Heart left ventricle (tissue), 16 donors: ENCODE measurements at regions not wholly inside any gene's neighbourhood (a gene's known extent, or its start where the extent isn't known, plus 50 kb on each side); places are given as distances from the start of the nearest gene placed in this dataset.

Source experiments
- ATAC-seq, 4 donors: fragments of 200-7000 bp; cut with Tn5 transposase; one replicate each; pipeline ENCODE4 v1.9.1; 2020 to 2022; ENCODE audit warnings: moderate library complexity in 4 of 4, mild to moderate bottlenecking in 3 of 4, moderate number of reproducible peaks in 1 of 4
- DNase-seq, 5 donors: peaks; one replicate each; pipeline ENCODE4 v3.0.0-alpha.2; 2020
- H3K27ac ChIP-seq, 12 donors: fragments of 200-600 bp; sonication (generic) in 4 of 12; one replicate each; pipeline versions ENCODE4 v1.5.0 to v1.8.0; 2016 to 2022; ENCODE audit warnings: mild to moderate bottlenecking in 2 of 12
- H3K27me3 ChIP-seq, 9 donors: fragments of 200-600 bp; sonication (generic) in 2 of 9; one replicate each; pipeline versions ENCODE4 v1.5.1 to v1.8.0; 2016 to 2022; ENCODE audit warnings: mild to moderate bottlenecking in 3 of 9
- H3K36me3 ChIP-seq, 9 donors: fragments of 200-600 bp; sonication (generic) in 2 of 9; one replicate each; pipeline versions ENCODE4 v1.5.0 to v1.8.0; 2018 to 2022; ENCODE audit warnings: mild to moderate bottlenecking in 2 of 9
- H3K4me1 ChIP-seq, 12 donors: fragments of 200-600 bp; sonication (generic) in 4 of 12; one replicate each; pipeline versions ENCODE4 v1.5.0 to v1.8.0; 2016 to 2022; ENCODE audit warnings: mild to moderate bottlenecking in 3 of 12
- H3K4me3 ChIP-seq, 12 donors: fragments of 200-600 bp; sonication (generic) in 4 of 12; one replicate each; pipeline versions ENCODE4 v1.5.0 to v1.8.0; 2017 to 2022; ENCODE audit warnings: mild to moderate bottlenecking in 9 of 12, moderate library complexity in 4 of 12
- H3K9me3 ChIP-seq, 12 donors: fragments of 200-600 bp; sonication (generic) in 4 of 12; one replicate each; pipeline versions ENCODE4 v1.5.0 to v1.8.0; 2016 to 2022; ENCODE audit warnings: mild to moderate bottlenecking in 1 of 12
- POLR2A ChIP-seq, 2 donors: fragments of 450-650 bp; IDR thresholded peaks; one replicate each; pipeline ENCODE4 v1.6.1; 2017; ENCODE audit warnings: antibody characterized with exemption in 2 of 2, mild to moderate bottlenecking in 2 of 2, moderate library complexity in 2 of 2
- WGBS, 4 donors: extraction: QIAGEN DNeasy Blood & Tissue Kit in 2 of 4; methylation state at CpG; one replicate each; pipeline versions ENCODE4 v1.1.5 to v1.1.7; 2013 to 2018; 5-methylcytosine and 5-hydroxymethylcytosine counted together
- intact Hi-C, 10 donors: fragments of 100-400 bp; cut with DNase I; formaldehyde crosslinking; loops; one replicate each; pipeline versions ENCODE4 v1.11.1 to v1.14.2; 2022
- TF ChIP-seq, protein P1 (sequence below), 12 donors: fragments of 200-600 bp; sonication (generic) in 4 of 12; IDR thresholded peaks; one replicate each; pipeline versions ENCODE4 v1.5.0 to v1.8.0; 2018 to 2022; ENCODE audit warnings: antibody characterized with exemption in 12 of 12, mild to moderate bottlenecking in 5 of 12
- donor health status: ischemic (EF 13 %, LVEDD 7.1; RV severe dilation, severe dysfunction).
- donor health status: healthy with polysubstance abuse.
- donor health status: DM: no; HTN: yes; CAD: no.
- donor health status: DM: no; HTN: no; CAD: no.
- donor health status: ischemic (EF 25% LVEDD 6.9; RV normal size, moderate dysfunction).
- donor health status: ischemic (EF 25% LVEDD 5.7; RV mildly dilated, moderate dysfunction).
- donor health status: healthy.
- donor health status: DM: yes; HTN: yes; CAD: no.
- donor health status: ischemic (EF 35%, LVEDD 5.7; RV mildly dilated, moderate dysfunction).
- donor health status: nonischemic (EF 11% LVEDD 7.7; RV severe dilation, severe dysfunction).
- donor health status: DM: yes; HTN: yes; CAD: no.
- donor health status: PGD.
- donor health status: ischemic (EF 29% LVEDD 5.4; RV normal size, mild dysfunction).
- donor health status: nonischemic (EF 23%, LVEDD 6.1; RV moderate dilation, normal function).

DNA sequence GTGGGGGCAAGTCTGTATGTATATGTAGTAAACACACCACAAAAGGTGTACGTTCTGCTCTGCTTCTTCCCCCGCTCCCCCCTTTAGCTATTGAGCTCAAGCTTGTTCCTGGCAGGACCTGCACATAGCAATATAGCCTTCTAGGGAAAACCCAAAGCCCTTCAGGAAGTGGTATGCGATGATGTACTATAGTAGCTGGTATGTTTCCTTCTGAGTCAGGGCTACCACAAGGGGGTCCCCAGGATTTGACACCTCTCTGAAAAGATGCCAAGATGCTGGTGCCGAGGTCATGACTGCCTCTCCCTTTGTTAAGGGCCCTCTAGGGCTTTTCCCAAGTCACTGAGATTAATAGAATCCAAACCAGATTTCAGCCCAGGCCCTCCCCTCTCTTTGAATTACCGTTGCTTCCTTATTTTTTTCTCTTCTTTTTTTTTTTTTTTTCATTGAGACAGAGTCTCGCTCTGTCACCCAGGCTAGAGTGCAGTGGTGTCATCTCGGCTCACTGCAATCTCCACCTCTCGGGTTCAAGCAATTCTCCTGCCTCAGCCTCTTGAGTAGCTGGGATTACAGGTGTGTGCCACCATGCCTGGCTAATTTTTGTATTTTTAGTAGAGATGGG lies 268.4 kb downstream of the ETS1 start:
- H3K4me3 ChIP-seq: no peak overlapping the region
- DNase-seq: no peak
- peaks cover 0 to 22% (median 6%) of the 10 kb centered on the region in 12 donors for H3K9me3 ChIP-seq
- intact Hi-C loops: no loop called here
- peaks cover 0 to 38% (median 0%) of the 10 kb centered on the region in 12 donors for H3K4me1 ChIP-seq
- no peaks in the 10 kb centered on the region for H3K27me3 ChIP-seq
- WGBS, 4 donors: 81 to 84% (median 82%) methylated on average over 8 of the region's 8 CpGs
- no peaks in the 10 kb centered on the region for H3K36me3 ChIP-seq
- peak overlapping the region in 1 of 12 donors; percentile 34 for H3K27ac ChIP-seq
- no peak for TF ChIP-seq POLR2A (IDR thresholded peaks at IDR 0.05)
- TF ChIP-seq, protein P1, sequence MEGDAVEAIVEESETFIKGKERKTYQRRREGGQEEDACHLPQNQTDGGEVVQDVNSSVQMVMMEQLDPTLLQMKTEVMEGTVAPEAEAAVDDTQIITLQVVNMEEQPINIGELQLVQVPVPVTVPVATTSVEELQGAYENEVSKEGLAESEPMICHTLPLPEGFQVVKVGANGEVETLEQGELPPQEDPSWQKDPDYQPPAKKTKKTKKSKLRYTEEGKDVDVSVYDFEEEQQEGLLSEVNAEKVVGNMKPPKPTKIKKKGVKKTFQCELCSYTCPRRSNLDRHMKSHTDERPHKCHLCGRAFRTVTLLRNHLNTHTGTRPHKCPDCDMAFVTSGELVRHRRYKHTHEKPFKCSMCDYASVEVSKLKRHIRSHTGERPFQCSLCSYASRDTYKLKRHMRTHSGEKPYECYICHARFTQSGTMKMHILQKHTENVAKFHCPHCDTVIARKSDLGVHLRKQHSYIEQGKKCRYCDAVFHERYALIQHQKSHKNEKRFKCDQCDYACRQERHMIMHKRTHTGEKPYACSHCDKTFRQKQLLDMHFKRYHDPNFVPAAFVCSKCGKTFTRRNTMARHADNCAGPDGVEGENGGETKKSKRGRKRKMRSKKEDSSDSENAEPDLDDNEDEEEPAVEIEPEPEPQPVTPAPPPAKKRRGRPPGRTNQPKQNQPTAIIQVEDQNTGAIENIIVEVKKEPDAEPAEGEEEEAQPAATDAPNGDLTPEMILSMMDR (IDR thresholded peaks at IDR 0.05): no peak
- no peak for ATAC-seq

DNA sequence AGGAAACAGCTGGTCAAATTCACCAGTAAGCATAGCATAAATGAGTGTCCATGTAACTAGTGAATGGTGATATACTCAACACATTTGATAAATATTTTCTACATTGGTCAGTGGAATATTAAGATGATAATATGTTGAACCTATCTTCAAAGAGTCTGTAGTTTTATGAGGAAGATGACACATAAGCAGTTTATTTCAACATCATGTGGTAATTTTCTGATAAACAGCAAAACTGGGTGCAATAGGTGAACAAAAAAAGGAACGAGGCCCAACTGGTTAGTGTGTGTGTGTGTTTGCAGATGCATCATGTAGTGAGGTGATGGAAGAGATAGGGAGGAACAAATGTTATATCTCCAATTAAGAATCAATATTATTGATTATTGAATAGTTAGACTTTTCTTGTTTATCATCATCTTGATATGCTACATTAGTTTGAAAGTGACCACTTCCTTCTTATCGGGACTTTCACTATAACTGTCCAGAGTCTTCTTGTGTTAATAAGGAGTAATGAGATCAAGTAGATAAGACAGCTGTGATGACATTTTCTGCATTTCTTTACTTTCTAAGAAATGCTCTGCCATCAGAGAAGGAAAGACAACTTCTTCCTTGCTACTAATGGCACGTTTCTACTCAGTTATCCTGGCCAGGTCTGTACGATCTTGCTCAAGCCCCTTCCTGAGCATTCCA lies 270.7 kb downstream of the ETS1 start:
- Histone ChIP-seq H3K4me1 (peaks cover 0 to 21% (median 0%) of the 10 kb centered on the region in 12 donors), H3K36me3 (no peaks in the 10 kb centered on the region), H3K4me3 (no peak overlapping the region), H3K27ac (no peak overlapping the region), H3K9me3 (peaks cover 0 to 29% (median 11%) of the 10 kb centered on the region in 12 donors), H3K27me3 (no peaks in the 10 kb centered on the region)
- intact Hi-C loops: no loop called here
- DNase-seq (no peak), ATAC-seq (no peak)
- no peak for TF ChIP-seq POLR2A (IDR thresholded peaks at IDR 0.05)
- TF ChIP-seq, protein P1 (IDR thresholded peaks at IDR 0.05): no peak
- WGBS, 4 donors: 70 to 82% (median 78%) methylated on average over 4 of the region's 4 CpGs

DNA sequence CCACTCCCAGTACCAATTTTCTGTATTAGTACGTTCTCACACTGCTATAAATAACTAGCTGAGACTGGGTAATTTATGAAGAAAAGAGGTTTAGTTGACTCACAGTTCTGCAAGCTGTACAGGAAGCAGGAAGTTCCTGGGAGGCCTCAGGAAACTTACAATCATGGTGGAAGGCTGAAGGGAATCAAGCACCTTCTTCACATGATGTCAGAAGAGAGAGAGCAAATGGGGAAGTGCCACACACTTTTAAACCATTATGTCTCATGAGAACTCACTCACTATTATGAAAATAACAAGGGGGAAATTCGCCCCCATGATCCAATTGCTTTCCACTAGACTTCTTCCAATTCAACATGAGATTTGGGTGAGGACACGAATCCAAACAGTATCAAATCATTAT lies 271.4 kb downstream of the ETS1 start:
- ATAC-seq: no peak

DNA sequence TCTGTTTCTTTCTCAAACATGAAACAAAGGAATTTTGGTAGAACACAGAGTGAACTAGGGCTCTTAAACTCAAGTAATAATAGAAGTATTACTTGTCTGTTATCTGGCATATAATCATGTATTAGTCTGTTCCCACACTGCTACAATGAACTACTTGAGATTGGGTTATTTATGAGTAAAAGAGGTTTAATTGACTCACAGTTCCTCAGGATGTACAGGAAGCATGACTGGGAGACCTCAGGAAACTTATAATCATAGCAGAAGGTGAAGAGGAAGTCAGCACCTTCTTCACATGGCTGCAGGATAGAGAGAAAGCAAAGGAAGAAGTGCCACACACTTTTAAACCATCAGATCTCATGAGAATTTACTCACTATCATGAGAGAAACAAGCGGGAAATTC lies 273.4 kb downstream of the ETS1 start:
- DNase-seq: no peak
- no peak overlapping the region for H3K27ac ChIP-seq
- ATAC-seq: no peak
- no peaks in the 10 kb centered on the region for H3K27me3 ChIP-seq
- H3K36me3 ChIP-seq: no peaks in the 10 kb centered on the region
- intact Hi-C loops: no loop called here
- H3K9me3 ChIP-seq: peaks cover 0 to 29% (median 11%) of the 10 kb centered on the region in 12 donors
- no peak overlapping the region for H3K4me3 ChIP-seq
- peaks cover 0 to 11% (median 0%) of the 10 kb centered on the region in 12 donors for H3K4me1 ChIP-seq
- WGBS, 4 donors: 94 to 100% (median 99%) methylated on average over 1 of the region's 1 CpG
- TF ChIP-seq, protein P1 (IDR thresholded peaks at IDR 0.05): no peak
- no peak for TF ChIP-seq POLR2A (IDR thresholded peaks at IDR 0.05)

More for the DNA sequence above, 271.4 kb downstream of the ETS1 start:
- no peak for TF ChIP-seq POLR2A (IDR thresholded peaks at IDR 0.05)
- TF ChIP-seq, protein P1 (IDR thresholded peaks at IDR 0.05): no peak
- H3K27ac ChIP-seq: no peak overlapping the region
- H3K9me3 ChIP-seq: peaks cover 0 to 29% (median 11%) of the 10 kb centered on the region in 12 donors
- 80 to 87% (median 85%) methylated on average over 3 of the region's 3 CpGs for WGBS, 4 donors
- no peak for DNase-seq
- H3K36me3 ChIP-seq: no peaks in the 10 kb centered on the region
- H3K4me3 ChIP-seq: no peak overlapping the region
- no peaks in the 10 kb centered on the region for H3K27me3 ChIP-seq
- intact Hi-C loops: no loop called here
- H3K4me1 ChIP-seq: peaks cover 0 to 21% (median 0%) of the 10 kb centered on the region in 12 donors
